Stimulated activated CD8-positive, alpha-beta memory T cell treated with anti-CD3 and anti-CD28 coated beads, Interleukin-2, amount 100 ng/mL, for 48 hours (primary cell): ENCODE measurements at regions not wholly inside any gene's neighbourhood (a gene's known extent, or its start where the extent isn't known, plus 50 kb on each side); places are given as distances from the start of the nearest gene placed in this dataset.
"Not testable (repeated sequence)": the region's sequence is repeated elsewhere in the genome, so short reads cannot be mapped to it uniquely, and the experiment has no call there.

Experiments used
- DNase-seq, 2 donors: peaks; one replicate each; pipeline ENCODE4 v3.0.0-alpha.2; 2020; ENCODE audit warnings: low read depth in 2 of 2

- DNase-seq, result not testable (repeated sequence)
Observed at GRCh38 chr1:199843096-199843495, 184.4 kb upstream of the NR5A2 start.

- DNase-seq, result no peak
Observed at GRCh38 chr1:199843861-199844260, 183.6 kb upstream of the NR5A2 start.

DNA sequence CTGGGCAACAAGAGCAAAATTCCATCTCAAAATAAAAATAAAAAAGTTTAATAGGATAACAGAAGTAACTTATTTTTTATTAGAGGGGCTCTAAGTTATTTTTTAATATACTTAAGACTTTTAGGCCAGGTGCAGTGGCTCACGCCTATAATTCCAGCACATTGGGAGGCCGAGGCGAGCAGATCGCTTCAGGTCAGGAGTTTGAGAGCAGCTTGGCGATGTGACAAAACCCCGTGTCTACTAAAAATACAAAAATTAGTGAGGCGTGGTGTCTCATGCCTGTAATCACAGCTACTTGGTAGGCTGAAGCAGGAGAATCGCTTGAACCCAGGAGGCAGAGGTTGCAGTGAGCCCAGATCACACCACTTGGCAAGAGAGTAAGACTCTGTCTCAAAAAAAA lies 180.5 kb upstream of the NR5A2 start:
- DNase-seq, result no peak

DNA sequence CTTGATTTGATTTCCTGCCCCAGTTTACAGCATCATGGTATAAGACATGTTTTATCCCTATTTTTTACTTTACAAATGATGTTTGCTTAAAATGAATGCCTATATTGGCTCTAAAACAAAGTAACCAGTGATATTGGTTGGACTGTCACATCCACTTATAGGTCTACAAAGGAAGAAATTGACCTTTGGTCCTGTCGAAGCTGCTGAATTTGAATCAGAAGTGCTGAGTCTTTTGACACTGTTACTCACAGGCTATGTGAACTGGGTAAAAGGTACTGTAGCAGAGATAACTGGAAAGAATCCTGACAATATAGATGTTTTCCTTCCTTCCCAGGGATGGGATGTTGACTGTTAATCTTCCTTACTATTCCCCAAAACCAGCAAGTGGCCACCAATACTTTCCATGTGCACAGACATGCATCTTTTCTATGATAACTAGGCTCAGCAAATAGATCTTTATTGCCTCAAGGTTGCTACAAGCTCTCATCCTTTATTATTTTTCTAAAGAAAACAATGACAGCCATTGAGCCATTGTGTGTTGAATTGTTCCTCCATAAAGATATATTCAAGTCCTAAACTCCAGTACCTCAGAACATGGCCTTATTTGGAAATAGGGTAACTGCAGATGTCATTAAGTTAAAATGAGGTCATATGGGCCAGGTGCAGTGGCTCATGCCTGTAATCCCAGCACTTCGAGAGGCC lies 175.9 kb upstream of the NR5A2 start:
- no peak for DNase-seq

DNA sequence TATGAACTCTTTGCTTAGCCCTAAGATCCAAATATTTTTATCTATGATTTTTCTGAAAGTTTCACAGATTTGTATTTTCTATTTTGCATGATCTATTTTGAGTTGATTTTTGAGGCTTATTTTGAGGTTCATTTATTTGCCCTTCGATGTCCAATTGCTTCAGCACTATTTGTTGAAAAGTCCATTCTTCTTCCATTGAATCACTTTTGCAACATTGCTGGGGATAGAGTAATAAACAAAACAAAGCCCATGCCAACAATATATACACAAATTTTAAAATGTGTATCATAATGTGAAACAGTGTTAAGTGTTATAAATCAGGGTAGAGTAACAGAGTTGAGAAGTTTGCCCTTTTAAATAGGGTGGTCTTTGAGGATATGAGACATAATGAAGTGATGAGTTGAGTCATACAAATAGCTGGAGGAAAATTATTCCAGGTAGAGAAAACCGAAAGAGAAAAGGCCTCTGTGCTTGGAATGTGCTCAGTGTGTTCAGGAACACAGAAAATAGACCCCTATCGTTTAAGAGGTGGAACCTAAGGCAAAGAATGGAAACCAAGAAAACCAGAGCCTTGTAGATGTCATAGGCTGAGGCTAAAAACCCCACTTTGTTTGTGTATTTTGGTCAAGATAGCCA lies 172.7 kb upstream of the NR5A2 start:
- DNase-seq, result no peak

GRCh38 chr1:199855580-199855979 lies 171.9 kb upstream of the NR5A2 start:
- no peak for DNase-seq

DNA sequence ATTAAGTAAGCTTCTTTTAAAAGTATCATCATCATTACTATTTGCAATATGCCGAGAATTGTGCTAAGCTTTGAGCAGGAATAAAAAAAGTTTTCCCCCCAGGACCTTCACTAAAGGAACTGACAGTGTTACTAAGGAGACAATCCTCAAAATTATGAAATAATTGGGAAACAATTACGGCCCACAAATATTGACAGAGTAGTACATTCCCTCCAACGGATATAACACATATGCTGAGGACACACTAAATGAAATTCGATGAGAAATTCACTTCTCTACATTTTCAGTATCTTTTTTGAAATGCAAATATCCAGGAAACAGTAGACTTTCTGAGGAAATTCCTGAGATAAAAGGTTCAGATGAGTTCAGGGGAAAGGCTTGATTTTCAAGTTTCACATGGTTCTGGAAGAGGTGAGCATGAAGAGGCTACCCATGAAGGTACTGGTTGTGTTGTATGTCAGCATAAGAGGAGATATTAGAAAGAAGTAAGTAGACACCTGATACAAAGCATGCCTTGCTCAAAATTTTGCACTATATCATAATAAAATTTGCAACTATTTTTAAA lies 171.2 kb upstream of the NR5A2 start:
- no peak for DNase-seq

GRCh38 chr1:199857108-199857507 lies 170.4 kb upstream of the NR5A2 start:
- DNase-seq, result no peak

GRCh38 chr1:199857516-199857915 lies 170.0 kb upstream of the NR5A2 start:
- no peak for DNase-seq

- DNase-seq, result no peak
Observed at GRCh38 chr1:199858171-199858570, 169.3 kb upstream of the NR5A2 start.

DNA sequence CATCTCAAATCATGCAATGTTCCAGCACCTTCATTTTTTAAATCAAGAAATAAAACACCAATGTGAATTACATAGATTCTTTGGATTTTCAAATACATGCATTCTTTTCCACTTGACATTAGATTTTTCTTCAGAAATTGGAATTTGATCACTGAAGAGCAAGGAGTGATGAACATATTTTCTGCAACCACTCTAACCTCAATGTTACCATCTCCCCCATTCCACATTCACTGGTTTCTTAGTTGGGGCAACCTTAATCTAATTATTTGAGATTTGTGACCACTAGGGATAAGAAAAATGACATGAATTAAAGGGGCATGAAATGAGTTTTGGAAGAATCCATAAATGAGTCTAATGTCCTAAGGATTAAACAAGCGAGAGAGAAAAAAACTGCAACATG lies 168.7 kb upstream of the NR5A2 start:
- no peak for DNase-seq

- no peak for DNase-seq
Observed at GRCh38 chr1:199859491-199859933, 168.0 kb upstream of the NR5A2 start.

DNA sequence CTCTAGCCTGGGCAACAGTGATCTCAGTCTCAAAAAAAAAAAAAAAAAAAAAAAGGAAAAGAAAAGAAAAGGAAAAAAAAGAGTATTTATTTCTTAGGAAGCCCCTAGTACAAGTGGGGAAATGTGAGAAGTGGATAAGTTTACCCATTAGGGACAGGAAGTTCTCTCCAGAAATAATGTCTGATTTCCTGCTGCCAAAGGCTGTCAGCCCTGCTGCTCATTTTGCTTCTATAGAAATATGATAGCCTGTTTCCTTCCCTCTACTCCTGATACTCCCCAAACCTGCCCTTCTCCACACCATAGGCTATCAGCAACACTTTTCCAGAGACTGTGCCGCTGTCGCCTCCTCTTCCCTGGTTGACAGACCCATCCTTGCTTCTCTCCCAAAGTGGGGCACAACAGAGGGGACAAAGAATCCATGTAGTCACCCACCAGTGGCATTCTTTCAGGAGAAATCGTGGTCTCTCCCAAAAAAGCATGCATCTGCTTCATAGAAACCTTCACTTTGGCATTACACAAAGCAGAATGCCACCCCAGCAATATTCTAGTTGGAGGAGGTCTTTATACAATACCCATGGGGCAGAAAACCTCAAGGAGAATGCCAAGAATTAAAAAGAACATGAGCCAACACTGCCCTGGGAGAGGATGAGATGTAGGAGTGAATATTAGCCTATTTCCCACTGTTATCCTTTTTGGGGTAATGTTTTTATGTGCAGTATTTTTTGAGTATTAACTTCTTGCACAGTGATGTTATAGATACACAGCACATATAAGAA lies 166.3 kb upstream of the NR5A2 start:
- no peak for DNase-seq

GRCh38 chr1:199862047-199862446 lies 165.5 kb upstream of the NR5A2 start:
- no peak for DNase-seq

GRCh38 chr1:199866210-199866617 lies 161.3 kb upstream of the NR5A2 start:
- DNase-seq, result no peak

- DNase-seq, result no peak
Observed at GRCh38 chr1:199867601-199868000, 159.9 kb upstream of the NR5A2 start.

DNA sequence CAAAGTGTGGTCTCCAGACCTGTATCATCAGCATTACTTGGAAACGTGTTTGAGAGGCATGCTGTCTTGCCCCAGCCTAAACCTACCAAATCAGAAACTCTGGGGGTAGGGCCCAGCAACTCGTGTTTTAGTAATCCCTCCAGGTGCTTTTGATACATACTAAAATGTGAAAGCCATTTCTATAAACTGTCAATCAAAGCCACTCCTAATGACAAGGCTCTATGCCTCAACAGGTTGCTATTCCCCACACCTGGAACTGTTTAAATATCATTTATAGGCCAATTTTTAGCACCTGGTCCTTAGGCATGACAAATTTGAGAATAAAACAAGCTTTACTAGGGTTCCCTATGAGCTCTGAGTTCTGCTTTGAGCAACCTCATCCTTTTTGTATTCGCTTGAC lies 158.7 kb upstream of the NR5A2 start:
- no peak for DNase-seq

GRCh38 chr1:199875337-199875736 lies 152.2 kb upstream of the NR5A2 start:
- DNase-seq, result no peak

- DNase-seq, result no peak
Observed at GRCh38 chr1:199875856-199876255, 151.7 kb upstream of the NR5A2 start.

DNA sequence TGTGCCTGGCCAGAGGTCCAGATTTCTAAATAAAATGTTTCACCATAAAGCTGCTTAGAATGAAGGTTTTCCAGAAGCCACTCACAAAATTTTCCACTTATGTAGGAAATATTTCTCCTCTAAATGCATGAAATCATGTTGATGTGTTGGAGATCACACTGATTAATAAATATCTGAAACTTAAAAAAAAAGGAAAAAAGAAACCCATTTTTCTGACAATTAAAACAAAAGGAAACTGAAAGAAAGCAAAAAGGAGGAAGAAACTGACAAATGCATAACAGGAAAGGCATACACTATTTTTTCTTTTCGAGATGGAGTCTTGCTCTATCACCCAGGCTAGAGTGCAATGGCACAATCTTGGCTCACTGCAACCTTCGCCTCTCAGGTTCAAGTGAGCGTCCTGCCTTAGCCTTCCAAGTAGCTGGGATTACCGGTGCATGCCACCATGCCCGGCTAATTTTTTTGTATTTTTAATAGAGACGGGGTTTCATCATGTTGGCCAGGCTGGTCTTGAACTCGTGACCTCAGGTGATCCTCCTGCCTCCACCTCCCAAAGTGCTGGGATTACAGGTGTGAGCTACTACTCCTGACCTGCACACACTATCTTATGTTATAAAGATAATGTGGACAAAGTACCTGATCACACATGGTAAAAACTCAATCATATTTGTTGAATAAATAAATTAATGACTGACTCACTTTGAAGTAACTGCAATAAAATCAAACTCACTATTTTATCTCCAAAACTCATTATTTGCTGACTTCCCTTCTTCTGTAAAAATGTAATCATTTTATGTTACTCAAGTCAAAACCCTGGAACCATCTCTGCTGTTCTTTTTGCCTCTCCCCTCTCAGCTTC lies 149.8 kb upstream of the NR5A2 start:
- DNase-seq, result no peak

DNA sequence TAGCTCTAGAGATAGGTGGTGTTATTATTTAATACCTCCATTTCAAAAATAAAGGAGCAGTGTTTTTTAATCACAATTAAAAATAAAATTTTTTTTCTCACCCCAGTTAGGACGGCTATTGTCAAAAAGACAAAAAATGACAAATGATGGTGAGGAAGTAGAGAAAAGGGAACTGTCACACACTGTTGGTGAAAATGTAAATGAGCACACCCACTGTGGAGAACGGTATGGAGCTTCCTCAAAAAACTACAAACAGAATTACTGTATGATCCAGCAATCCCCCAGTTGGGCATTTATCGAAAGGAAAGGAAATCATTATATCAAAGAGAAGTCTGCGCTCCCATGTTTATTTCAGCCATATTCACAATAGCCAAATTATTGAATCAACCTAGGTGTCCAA lies 148.7 kb upstream of the NR5A2 start:
- DNase-seq, result no peak

- no peak for DNase-seq
Observed at GRCh38 chr1:199898654-199899053, 128.9 kb upstream of the NR5A2 start.
